GM19455 (cell line): ENCODE measurements at regions not wholly inside any gene's neighbourhood (a gene's known extent, or its start where the extent isn't known, plus 50 kb on each side); places are given as distances from the start of the nearest gene placed in this dataset.
"Not testable (repeated sequence)": the region's sequence is repeated elsewhere in the genome, so short reads cannot be mapped to it uniquely, and the experiment has no call there.

Experiments used
- ATAC-seq: cut with Tn5 transposase; IDR thresholded peaks from one replicate; pipeline ENCODE4 v1.9.1; 2021; ENCODE audit not compliant: unreplicated experiment

- ATAC-seq: no peak
These were observed 190.3 kb upstream of the TAB2 start for GRCh38 chr6:149127212-149127611.

- no peak for ATAC-seq
These were observed 188.9 kb upstream of the TAB2 start for GRCh38 chr6:149128489-149129145.

- no peak for ATAC-seq
These were observed 188.0 kb upstream of the TAB2 start for GRCh38 chr6:149129371-149130077.

- ATAC-seq: no peak
These were observed 187.4 kb upstream of the TAB2 start for GRCh38 chr6:149130090-149130489.

- ATAC-seq: no peak
These were observed 187.0 kb upstream of the TAB2 start for GRCh38 chr6:149130508-149130907.

- no peak for ATAC-seq
These were observed 185.6 kb upstream of the TAB2 start for GRCh38 chr6:149131891-149132290.

GRCh38 chr6:149132336-149132735 is 185.2 kb upstream of the TAB2 start:
- no peak for ATAC-seq

- ATAC-seq: no peak
These were observed 183.0 kb upstream of the TAB2 start for GRCh38 chr6:149134511-149134933.

- no peak for ATAC-seq
These were observed 181.7 kb upstream of the TAB2 start for GRCh38 chr6:149135809-149136208.

- no peak for ATAC-seq
These were observed 181.1 kb upstream of the TAB2 start for GRCh38 chr6:149136273-149136912.

- no peak for ATAC-seq
These were observed 180.6 kb upstream of the TAB2 start for GRCh38 chr6:149136913-149137286.

- no peak for ATAC-seq
These were observed 179.9 kb upstream of the TAB2 start for GRCh38 chr6:149137594-149137993.

- ATAC-seq: no peak
These were observed 179.4 kb upstream of the TAB2 start for GRCh38 chr6:149138089-149138488.

- ATAC-seq: no peak
These were observed 178.7 kb upstream of the TAB2 start for GRCh38 chr6:149138699-149139294.

GRCh38 chr6:149139782-149140136 is 177.8 kb upstream of the TAB2 start:
- no peak for ATAC-seq

- ATAC-seq: peak; percentile 68
These were observed 177.2 kb upstream of the TAB2 start for GRCh38 chr6:149140137-149140909.

- ATAC-seq: peak; percentile 57
These were observed 176.6 kb upstream of the TAB2 start for GRCh38 chr6:149140910-149141290.

GRCh38 chr6:149142924-149143429 is 174.5 kb upstream of the TAB2 start:
- no peak for ATAC-seq

- ATAC-seq: not testable (repeated sequence)
These were observed 171.7 kb upstream of the TAB2 start for GRCh38 chr6:149145800-149146199.

GRCh38 chr6:149147195-149147594 is 170.3 kb upstream of the TAB2 start:
- no peak for ATAC-seq
